ENCODE measurements at regions not wholly inside any gene's neighbourhood (a gene's known extent, or its start where the extent isn't known, plus 50 kb on each side); places are given as distances from the start of the nearest gene placed in this dataset.

- no peak for DNase-seq (ENCODE audit: low read depth)
- H3K4me3 ChIP-seq (ENCODE audit: low read depth, low read length): no peak overlapping the region
- TF ChIP-seq CTCF (IDR thresholded peaks at IDR 0.05; ENCODE audit: insufficient read depth, low read depth, low read length, missing control alignments): no peak
Measured at GRCh38 chr11:21768388-21768787, 424.5 kb upstream of the ANO5 start.

- H3K4me3 ChIP-seq (ENCODE audit: low read depth, low read length): no peak overlapping the region
- no peak for DNase-seq (ENCODE audit: low read depth)
- TF ChIP-seq CTCF (IDR thresholded peaks at IDR 0.05; ENCODE audit: insufficient read depth, low read depth, low read length, missing control alignments): no peak
Measured at GRCh38 chr11:21769188-21769587, 423.7 kb upstream of the ANO5 start.

- TF ChIP-seq CTCF (IDR thresholded peaks at IDR 0.05; ENCODE audit: insufficient read depth, low read depth, low read length, missing control alignments): no peak
- no peak overlapping the region for H3K4me3 ChIP-seq (ENCODE audit: low read depth, low read length)
- DNase-seq (ENCODE audit: low read depth): no peak
Measured at GRCh38 chr11:21771097-21771496, 421.8 kb upstream of the ANO5 start.

GRCh38 chr11:21774212-21774611 lies 418.7 kb upstream of the ANO5 start:
- no peak for TF ChIP-seq CTCF (IDR thresholded peaks at IDR 0.05; ENCODE audit: insufficient read depth, low read depth, low read length, missing control alignments)
- no peak for DNase-seq (ENCODE audit: low read depth)
- no peak overlapping the region for H3K4me3 ChIP-seq (ENCODE audit: low read depth, low read length)

- no peak overlapping the region for H3K4me3 ChIP-seq (ENCODE audit: low read depth, low read length)
- TF ChIP-seq CTCF (IDR thresholded peaks at IDR 0.05; ENCODE audit: insufficient read depth, low read depth, low read length, missing control alignments): no peak
- no peak for DNase-seq (ENCODE audit: low read depth)
Measured at GRCh38 chr11:21775911-21776310, 417.0 kb upstream of the ANO5 start.

GRCh38 chr11:21783954-21784353 lies 408.9 kb upstream of the ANO5 start:
- H3K4me3 ChIP-seq (ENCODE audit: low read depth, low read length): no peak overlapping the region
- TF ChIP-seq CTCF (IDR thresholded peaks at IDR 0.05; ENCODE audit: insufficient read depth, low read depth, low read length, missing control alignments): no peak
- no peak for DNase-seq (ENCODE audit: low read depth)

- no peak overlapping the region for H3K4me3 ChIP-seq (ENCODE audit: low read depth, low read length)
- DNase-seq (ENCODE audit: low read depth): no peak
- TF ChIP-seq CTCF (IDR thresholded peaks at IDR 0.05; ENCODE audit: insufficient read depth, low read depth, low read length, missing control alignments): no peak
Measured at GRCh38 chr11:21785351-21785750, 407.5 kb upstream of the ANO5 start.

Measured in GM12865 (cell line).